ENCODE measurements at regions not wholly inside any gene's neighbourhood (a gene's known extent, or its start where the extent isn't known, plus 50 kb on each side); places are given as distances from the start of the nearest gene placed in this dataset.

DNA sequence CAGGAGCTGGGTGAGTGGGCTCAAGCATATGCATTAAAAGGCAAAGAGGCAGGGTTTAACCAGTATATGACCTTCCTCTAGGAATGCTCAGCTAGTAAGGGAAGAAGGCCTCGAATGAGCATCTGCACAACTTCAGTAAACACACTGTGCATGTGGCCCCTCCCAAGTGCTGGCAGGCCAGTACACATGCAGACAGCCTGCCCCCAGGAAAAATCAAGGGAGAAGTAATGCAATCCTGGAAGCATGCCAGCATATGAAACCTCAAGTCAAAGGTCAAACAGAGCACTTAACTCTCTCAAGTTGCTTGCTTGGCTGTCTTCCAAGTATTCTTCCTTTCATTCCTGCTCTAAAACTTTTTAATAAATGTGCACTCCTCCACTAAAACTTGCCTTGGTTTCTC is 208.4 kb downstream of the ACTR3B start:
- no peak for DNase-seq (ENCODE audit: low spot score)
- H3K9me3 ChIP-seq (ENCODE audit: control insufficient read depth in 4 of 4, low read length in 3 of 4), result no peaks in the 10 kb centered on the region
- H3K9ac ChIP-seq (ENCODE audit: low read depth in 1 of 2, low read length in 2 of 2), result no peak overlapping the region
- no peaks in the 10 kb centered on the region for H3K4me1 ChIP-seq (ENCODE audit: control insufficient read depth in 4 of 4, insufficient read depth in 4 of 4, low read length in 3 of 4)
- H3K36me3 ChIP-seq (ENCODE audit: control insufficient read depth in 4 of 4, insufficient read depth in 3 of 4, low read depth in 1 of 4, low read length in 3 of 4), result no peaks in the 10 kb centered on the region
- H3K27me3 ChIP-seq (ENCODE audit: control insufficient read depth in 4 of 4, insufficient read depth in 4 of 4, low read length in 3 of 4), result no peaks in the 10 kb centered on the region
- 73% methylated on average over 1 of the region's 1 CpG for WGBS
- H3K27ac ChIP-seq (ENCODE audit: low read depth in 1 of 2, low read length in 2 of 2), result no peak overlapping the region
- no peak overlapping the region for H3K4me3 ChIP-seq (ENCODE audit: low read depth in 1 of 3, low read length in 3 of 3)
- TF ChIP-seq JUND (IDR thresholded peaks at IDR 0.05), result no peak
- no peak for TF ChIP-seq FOXA2 (IDR thresholded peaks at IDR 0.05)
- TF ChIP-seq, protein P1, sequence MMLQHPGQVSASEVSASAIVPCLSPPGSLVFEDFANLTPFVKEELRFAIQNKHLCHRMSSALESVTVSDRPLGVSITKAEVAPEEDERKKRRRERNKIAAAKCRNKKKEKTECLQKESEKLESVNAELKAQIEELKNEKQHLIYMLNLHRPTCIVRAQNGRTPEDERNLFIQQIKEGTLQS (IDR thresholded peaks at IDR 0.05), result no peak
- TF ChIP-seq SP1 (IDR thresholded peaks at IDR 0.05), result no peak

- Histone ChIP-seq H3K4me1 (ENCODE audit: control insufficient read depth in 4 of 4, insufficient read depth in 4 of 4, low read length in 3 of 4) (no peaks in the 10 kb centered on the region), H3K36me3 (ENCODE audit: control insufficient read depth in 4 of 4, insufficient read depth in 3 of 4, low read depth in 1 of 4, low read length in 3 of 4) (no peaks in the 10 kb centered on the region), H3K9ac (ENCODE audit: low read depth in 1 of 2, low read length in 2 of 2) (no peak overlapping the region), H3K27me3 (ENCODE audit: control insufficient read depth in 4 of 4, insufficient read depth in 4 of 4, low read length in 3 of 4) (no peaks in the 10 kb centered on the region), H3K9me3 (ENCODE audit: control insufficient read depth in 4 of 4, low read length in 3 of 4) (no peaks in the 10 kb centered on the region), H3K27ac (ENCODE audit: low read depth in 1 of 2, low read length in 2 of 2) (no peak overlapping the region), H3K4me3 (ENCODE audit: low read depth in 1 of 3, low read length in 3 of 3) (no peak overlapping the region)
- TF ChIP-seq CTCF (IDR thresholded peaks at IDR 0.05; ENCODE audit: low read depth, low read length, missing input control), result no peak
- no peak for TF ChIP-seq HNF4G (IDR thresholded peaks at IDR 0.05)
- TF ChIP-seq NR2F2 (IDR thresholded peaks at IDR 0.05), result no peak
- TF ChIP-seq RAD21 (IDR thresholded peaks at IDR 0.05), result no peak
- TF ChIP-seq, protein P2, sequence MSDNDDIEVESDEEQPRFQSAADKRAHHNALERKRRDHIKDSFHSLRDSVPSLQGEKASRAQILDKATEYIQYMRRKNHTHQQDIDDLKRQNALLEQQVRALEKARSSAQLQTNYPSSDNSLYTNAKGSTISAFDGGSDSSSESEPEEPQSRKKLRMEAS (IDR thresholded peaks at IDR 0.05), result no peak
- WGBS, result 87% methylated on average over 3 of the region's 3 CpGs
- DNase-seq (ENCODE audit: low spot score), result no peak
These were observed 209.0 kb downstream of the ACTR3B start for GRCh38 chr7:152968514-152968913.

- Histone ChIP-seq H3K9me3 (ENCODE audit: control insufficient read depth in 4 of 4, low read length in 3 of 4) (no peaks in the 10 kb centered on the region), H3K27ac (ENCODE audit: low read depth in 1 of 2, low read length in 2 of 2) (no peak overlapping the region), H3K9ac (ENCODE audit: low read depth in 1 of 2, low read length in 2 of 2) (no peak overlapping the region), H3K4me3 (ENCODE audit: low read depth in 1 of 3, low read length in 3 of 3) (no peak overlapping the region), H3K36me3 (ENCODE audit: control insufficient read depth in 4 of 4, insufficient read depth in 3 of 4, low read depth in 1 of 4, low read length in 3 of 4) (no peaks in the 10 kb centered on the region), H3K4me1 (ENCODE audit: control insufficient read depth in 4 of 4, insufficient read depth in 4 of 4, low read length in 3 of 4) (peaks cover 0 to 1% (median 0%) of the 10 kb centered on the region in 4 donors), H3K27me3 (ENCODE audit: control insufficient read depth in 4 of 4, insufficient read depth in 4 of 4, low read length in 3 of 4) (no peaks in the 10 kb centered on the region)
- DNase-seq (ENCODE audit: low spot score), result no peak
- TF ChIP-seq HNF4A (conservative IDR thresholded peaks at IDR 0.05) (no peak), RXRA (IDR thresholded peaks at IDR 0.05) (no peak), JUND (IDR thresholded peaks at IDR 0.05) (no peak), RAD21 (IDR thresholded peaks at IDR 0.05) (no peak), TAF1 (conservative IDR thresholded peaks at IDR 0.05) (no peak), GABPA (IDR thresholded peaks at IDR 0.05 in 1 of 2, conservative IDR thresholded peaks at IDR 0.05 in 1 of 2) (no peak)
- WGBS, result 76% methylated on average over 1 of the region's 1 CpG
These were observed 209.8 kb downstream of the ACTR3B start for GRCh38 chr7:152969335-152969734.

GRCh38 chr7:152969839-152970238 is 210.3 kb downstream of the ACTR3B start:
- no peak overlapping the region for H3K4me3 ChIP-seq (ENCODE audit: low read depth in 1 of 3, low read length in 3 of 3)
- no peaks in the 10 kb centered on the region for H3K27me3 ChIP-seq (ENCODE audit: control insufficient read depth in 4 of 4, insufficient read depth in 4 of 4, low read length in 3 of 4)
- H3K4me1 ChIP-seq (ENCODE audit: control insufficient read depth in 4 of 4, insufficient read depth in 4 of 4, low read length in 3 of 4), result peaks cover 0 to 4% (median 2%) of the 10 kb centered on the region in 4 donors
- H3K36me3 ChIP-seq (ENCODE audit: control insufficient read depth in 4 of 4, insufficient read depth in 3 of 4, low read depth in 1 of 4, low read length in 3 of 4), result no peaks in the 10 kb centered on the region
- no peak for DNase-seq (ENCODE audit: low spot score)
- no peak overlapping the region for H3K9ac ChIP-seq (ENCODE audit: low read depth in 1 of 2, low read length in 2 of 2)
- 64% methylated on average over 1 of the region's 1 CpG for WGBS
- no peak overlapping the region for H3K27ac ChIP-seq (ENCODE audit: low read depth in 1 of 2, low read length in 2 of 2)
- no peaks in the 10 kb centered on the region for H3K9me3 ChIP-seq (ENCODE audit: control insufficient read depth in 4 of 4, low read length in 3 of 4)
- no peak for TF ChIP-seq JUND (IDR thresholded peaks at IDR 0.05)
- no peak for TF ChIP-seq ZBTB33 (IDR thresholded peaks at IDR 0.05)
- no peak for TF ChIP-seq NR2F2 (IDR thresholded peaks at IDR 0.05)
- TF ChIP-seq, protein P2 (IDR thresholded peaks at IDR 0.05), result no peak
- TF ChIP-seq GABPA (IDR thresholded peaks at IDR 0.05 in 1 of 2, conservative IDR thresholded peaks at IDR 0.05 in 1 of 2), result no peak
- no peak for TF ChIP-seq RXRA (IDR thresholded peaks at IDR 0.05)
- no peak for TF ChIP-seq FOXA2 (IDR thresholded peaks at IDR 0.05)
- no peak for TF ChIP-seq FOXA1 (IDR thresholded peaks at IDR 0.05)
- TF ChIP-seq, protein P1 (IDR thresholded peaks at IDR 0.05), result no peak

Measured in liver (tissue), 8 donors.